CD4-positive, alpha-beta T cell treated with Interleukin-21 for 1 hour (primary cell): ENCODE measurements at regions not wholly inside any gene's neighbourhood (a gene's known extent, or its start where the extent isn't known, plus 50 kb on each side); places are given as distances from the start of the nearest gene placed in this dataset.
"Not testable (repeated sequence)": the region's sequence is repeated elsewhere in the genome, so short reads cannot be mapped to it uniquely, and the experiment has no call there.

Experiments used
- DNase-seq: peaks from one replicate; pipeline ENCODE4 v3.0.0-alpha.2; 2020

GRCh38 chr9:85142496-85142911 lies 473.0 kb downstream of the NTRK2 start:
- no peak for DNase-seq

GRCh38 chr9:85137696-85138095 lies 468.2 kb downstream of the NTRK2 start:
- DNase-seq: no peak

GRCh38 chr9:85136987-85137386 lies 467.5 kb downstream of the NTRK2 start:
- no peak for DNase-seq

GRCh38 chr9:85136507-85136906 lies 467.0 kb downstream of the NTRK2 start:
- DNase-seq: no peak

GRCh38 chr9:85130764-85131163 lies 461.2 kb downstream of the NTRK2 start:
- DNase-seq: no peak

- no peak for DNase-seq
These were observed 460.7 kb downstream of the NTRK2 start for GRCh38 chr9:85130260-85130659.

- DNase-seq: no peak
These were observed 460.0 kb downstream of the NTRK2 start for GRCh38 chr9:85129514-85129913.

- no peak for DNase-seq
These were observed 449.6 kb downstream of the NTRK2 start for GRCh38 chr9:85118990-85119755.

- no peak for DNase-seq
These were observed 448.3 kb downstream of the NTRK2 start for GRCh38 chr9:85117831-85118230.

- DNase-seq: no peak
These were observed 445.9 kb downstream of the NTRK2 start for GRCh38 chr9:85115473-85115872.

- no peak for DNase-seq
These were observed 445.3 kb downstream of the NTRK2 start for GRCh38 chr9:85114799-85115198.

GRCh38 chr9:85112933-85113418 lies 443.4 kb downstream of the NTRK2 start:
- no peak for DNase-seq

GRCh38 chr9:85112391-85112790 lies 442.9 kb downstream of the NTRK2 start:
- no peak for DNase-seq

GRCh38 chr9:85108746-85109145 lies 439.2 kb downstream of the NTRK2 start:
- DNase-seq: no peak

- DNase-seq: no peak
These were observed 438.7 kb downstream of the NTRK2 start for GRCh38 chr9:85108229-85108628.

- DNase-seq: no peak
These were observed 419.9 kb downstream of the NTRK2 start for GRCh38 chr9:85089188-85089969.

- no peak for DNase-seq
These were observed 412.4 kb downstream of the NTRK2 start for GRCh38 chr9:85081963-85082362.

- DNase-seq: no peak
These were observed 409.8 kb downstream of the NTRK2 start for GRCh38 chr9:85079349-85079748.

GRCh38 chr9:85077944-85078343 lies 408.4 kb downstream of the NTRK2 start:
- DNase-seq: no peak

- not testable (repeated sequence) for DNase-seq
These were observed 407.6 kb downstream of the NTRK2 start for GRCh38 chr9:85077146-85077545.
